HG02938 (cell line): ENCODE measurements at regions not wholly inside any gene's neighbourhood (a gene's known extent, or its start where the extent isn't known, plus 50 kb on each side); places are given as distances from the start of the nearest gene placed in this dataset.
"Not testable (repeated sequence)": the region's sequence is repeated elsewhere in the genome, so short reads cannot be mapped to it uniquely, and the experiment has no call there.

Experiments used
- ATAC-seq: cut with Tn5 transposase; IDR thresholded peaks from one replicate; pipeline ENCODE4 v1.9.1; 2021; ENCODE audit warnings: mild to moderate bottlenecking, moderate library complexity; ENCODE audit not compliant: unreplicated experiment

GRCh38 chr22:22168941-22169867 is 75.4 kb upstream of the VPREB1 start:
- no peak for ATAC-seq

GRCh38 chr22:22168190-22168940 is 76.2 kb upstream of the VPREB1 start:
- peak; percentile 22 for ATAC-seq

GRCh38 chr22:22167791-22168189 is 76.8 kb upstream of the VPREB1 start:
- peak; percentile 77 for ATAC-seq

- no peak for ATAC-seq
Measured at GRCh38 chr22:22166941-22167713, 77.5 kb upstream of the VPREB1 start.

GRCh38 chr22:22165936-22166710 is 78.5 kb upstream of the VPREB1 start:
- ATAC-seq: no peak

- no peak for ATAC-seq
Measured at GRCh38 chr22:22164541-22165272, 79.9 kb upstream of the VPREB1 start.

GRCh38 chr22:22161924-22162851 is 82.4 kb upstream of the VPREB1 start:
- ATAC-seq: peak; percentile 73

- ATAC-seq: not testable (repeated sequence)
Measured at GRCh38 chr22:22160768-22161167, 83.8 kb upstream of the VPREB1 start.

- no peak for ATAC-seq
Measured at GRCh38 chr22:22159384-22159783, 85.2 kb upstream of the VPREB1 start.

- ATAC-seq: no peak
Measured at GRCh38 chr22:22158965-22159364, 85.6 kb upstream of the VPREB1 start.

- ATAC-seq: no peak
Measured at GRCh38 chr22:22158207-22158816, 86.3 kb upstream of the VPREB1 start.

- ATAC-seq: peak; percentile 70
Measured at GRCh38 chr22:22157348-22157725, 87.2 kb upstream of the VPREB1 start.

GRCh38 chr22:22156716-22157347 is 87.8 kb upstream of the VPREB1 start:
- peak; percentile 62 for ATAC-seq

- ATAC-seq: no peak
Measured at GRCh38 chr22:22156348-22156715, 88.3 kb upstream of the VPREB1 start.

GRCh38 chr22:22155607-22156006 is 89.0 kb upstream of the VPREB1 start:
- no peak for ATAC-seq

- ATAC-seq: no peak
Measured at GRCh38 chr22:22155146-22155545, 89.4 kb upstream of the VPREB1 start.

GRCh38 chr22:22154040-22154439 is 90.5 kb upstream of the VPREB1 start:
- no peak for ATAC-seq

- ATAC-seq: no peak
Measured at GRCh38 chr22:22151308-22151707, 93.3 kb upstream of the VPREB1 start.
